Activated B cell treated with CpG ODN at 0.5 μM for 24 hours (primary cell): ENCODE measurements at regions not wholly inside any gene's neighbourhood (a gene's known extent, or its start where the extent isn't known, plus 50 kb on each side); places are given as distances from the start of the nearest gene placed in this dataset.

ENCODE experiments used
- ATAC-seq: fragments of 200-7000 bp; cut with Tn5 transposase; one replicate; pipeline ENCODE4 v1.10.0; 2021; ENCODE audit warnings: low read depth, mild to moderate bottlenecking, moderate library complexity
- CTCF ChIA-PET: fragments of 350-600 bp; sonication (Branson Sonifier 250); formaldehyde crosslinking; loops from one replicate; lab custom pipeline; 2021; ENCODE audit warnings: antibody characterized with exemption; lab: Charles Lee
- POLR2A ChIA-PET: fragments of 350-600 bp; sonication (Branson Sonifier 250); formaldehyde crosslinking; loops from one replicate; lab custom pipeline; 2021; ENCODE audit warnings: antibody characterized with exemption; lab: Charles Lee
- DNase-seq: peaks from one replicate; pipeline ENCODE4 v3.0.0; 2022
- H3K27ac Mint-ChIP-seq: one replicate; pipeline ENCODE4 v1.8.0; 2020; ENCODE audit warnings: mixed read lengths
- H3K27me3 Mint-ChIP-seq: one replicate; pipeline ENCODE4 v1.8.0; 2021; ENCODE audit warnings: mixed read lengths
- H3K36me3 Mint-ChIP-seq: one replicate; pipeline ENCODE4 v1.8.0; 2021; ENCODE audit warnings: low read depth, mixed read lengths
- H3K4me1 Mint-ChIP-seq: one replicate; pipeline ENCODE4 v1.8.0; 2021; ENCODE audit warnings: mixed read lengths
- H3K4me3 Mint-ChIP-seq: one replicate; pipeline ENCODE4 v1.8.0; 2020; ENCODE audit warnings: mild to moderate bottlenecking, mixed read lengths
- H3K9me3 Mint-ChIP-seq: one replicate; pipeline ENCODE4 v1.8.0; 2020; ENCODE audit warnings: mixed read lengths
- CTCF ChIP-seq: fragments of 200-600 bp; IDR thresholded peaks from one replicate; pipeline ENCODE4 v1.8.0; 2022; ENCODE audit warnings: antibody characterized with exemption, mild to moderate bottlenecking
- intact Hi-C: fragments of 100-400 bp; cut with micrococcal nuclease; formaldehyde crosslinking; loops from one replicate; pipeline ENCODE4 v1.15.1; 2024

GRCh38 chr4:10347815-10348214 lies 109.4 kb downstream of the ZNF518B start:
- no peak overlapping the region for H3K4me3 Mint-ChIP-seq
- H3K27me3 Mint-ChIP-seq = peaks cover 13% of the 10 kb centered on the region
- TF ChIP-seq CTCF = no peak
- no peak overlapping the region for H3K27ac Mint-ChIP-seq
- H3K9me3 Mint-ChIP-seq = peaks cover 3% of the 10 kb centered on the region
- no peaks in the 10 kb centered on the region for H3K36me3 Mint-ChIP-seq
- ATAC-seq = no peak
- ChIA-PET CTCF (no interaction called here), POLR2A (no interaction called here)
- intact Hi-C loops = no loop called here
- no peak for DNase-seq
- no peaks in the 10 kb centered on the region for H3K4me1 Mint-ChIP-seq

GRCh38 chr4:10347281-10347795 lies 109.9 kb downstream of the ZNF518B start:
- no peak for TF ChIP-seq CTCF
- ATAC-seq (no peak), DNase-seq (no peak)
- Mint-ChIP-seq H3K4me3 (no peak overlapping the region), H3K4me1 (no peaks in the 10 kb centered on the region), H3K27me3 (peaks cover 13% of the 10 kb centered on the region), H3K27ac (no peak overlapping the region), H3K36me3 (no peaks in the 10 kb centered on the region), H3K9me3 (no peaks in the 10 kb centered on the region)
- intact Hi-C loops = no loop called here
- POLR2A ChIA-PET = no interaction called here
- CTCF ChIA-PET = no interaction called here

- H3K4me1 Mint-ChIP-seq = no peaks in the 10 kb centered on the region
- DNase-seq = no peak
- TF ChIP-seq CTCF = no peak
- H3K36me3 Mint-ChIP-seq = no peaks in the 10 kb centered on the region
- ATAC-seq = no peak
- ChIA-PET CTCF (no interaction called here), POLR2A (no interaction called here)
- intact Hi-C loops = no loop called here
- H3K27me3 Mint-ChIP-seq = peaks cover 8% of the 10 kb centered on the region
- no peak overlapping the region for H3K27ac Mint-ChIP-seq
- no peak overlapping the region for H3K4me3 Mint-ChIP-seq
- no peaks in the 10 kb centered on the region for H3K9me3 Mint-ChIP-seq
These were observed 111.2 kb downstream of the ZNF518B start for GRCh38 chr4:10346023-10346422.

- Mint-ChIP-seq H3K36me3 (no peaks in the 10 kb centered on the region), H3K27ac (no peak overlapping the region), H3K27me3 (peaks cover 6% of the 10 kb centered on the region), H3K9me3 (no peaks in the 10 kb centered on the region), H3K4me3 (no peak overlapping the region), H3K4me1 (no peaks in the 10 kb centered on the region)
- DNase-seq (no peak), ATAC-seq (no peak)
- CTCF ChIA-PET = no interaction called here
- intact Hi-C loops = no loop called here
- TF ChIP-seq CTCF = no peak
- POLR2A ChIA-PET = no interaction called here
These were observed 111.8 kb downstream of the ZNF518B start for GRCh38 chr4:10345381-10345784.

- H3K4me3 Mint-ChIP-seq = no peak overlapping the region
- H3K4me1 Mint-ChIP-seq = no peaks in the 10 kb centered on the region
- ChIA-PET POLR2A (no interaction called here), CTCF (no interaction called here)
- peaks cover 7% of the 10 kb centered on the region for H3K27me3 Mint-ChIP-seq
- H3K27ac Mint-ChIP-seq = no peak overlapping the region
- ATAC-seq = no peak
- intact Hi-C loops = no loop called here
- H3K36me3 Mint-ChIP-seq = no peaks in the 10 kb centered on the region
- no peak for DNase-seq
- no peak for TF ChIP-seq CTCF
- H3K9me3 Mint-ChIP-seq = no peaks in the 10 kb centered on the region
These were observed 112.4 kb downstream of the ZNF518B start for GRCh38 chr4:10344824-10345223.
